Stomach (tissue), 8 donors: ENCODE measurements at regions not wholly inside any gene's neighbourhood (a gene's known extent, or its start where the extent isn't known, plus 50 kb on each side); places are given as distances from the start of the nearest gene placed in this dataset.

ENCODE experiments used
- DNase-seq, 2 donors: peaks; one replicate each; pipeline versions ENCODE4 v3.0.0 to v3.0.0-alpha.2; 2013 to 2019
- H3K27ac ChIP-seq, 5 donors: fragments of 200-600 bp in 4 of 5; sonication (generic) in 4 of 5; one replicate each; pipeline ENCODE4 v1.5.1; 2013 to 2019; ENCODE audit warnings: mild to moderate bottlenecking in 1 of 5, moderate library complexity in 1 of 5
- H3K27me3 ChIP-seq, 3 donors: fragments of 200-600 bp; sonication (generic); one replicate each; pipeline ENCODE4 v1.5.1; 2017 to 2019; ENCODE audit warnings: mixed run types in 1 of 3
- H3K36me3 ChIP-seq, 4 donors: fragments of 200-600 bp; sonication (generic); 1 replicate in 3 of 4; 2 replicates in 1 of 4; pipeline ENCODE4 v1.5.1; 2016 to 2019
- H3K4me1 ChIP-seq, 4 donors: fragments of 200-600 bp; sonication (generic); one replicate each; pipeline ENCODE4 v1.5.1; 2016 to 2019
- H3K4me3 ChIP-seq, 4 donors: fragments of 200-600 bp; sonication (generic) in 3 of 4; one replicate each; pipeline ENCODE4 v1.5.1; 2016 to 2019; ENCODE audit warnings: mild to moderate bottlenecking in 1 of 4
- H3K9me3 ChIP-seq, 4 donors: fragments of 200-600 bp; sonication (generic); one replicate each; pipeline ENCODE4 v1.5.1; 2016 to 2019
- CTCF ChIP-seq, 7 experiments: fragments of 450-650 bp in 4 of 7; fragments of 200-600 bp in 3 of 7; sonication (generic) in 3 of 7; IDR thresholded peaks; one replicate each; pipeline ENCODE4 v1.5.1; 2016 to 2019; ENCODE audit warnings: antibody characterized with exemption in 7 of 7, control low read depth in 2 of 7, mild to moderate bottlenecking in 1 of 7
- EP300 ChIP-seq: sonication (generic); formaldehyde crosslinking; IDR thresholded peaks from one replicate; pipeline ENCODE4 v1.6.1; 2017; ENCODE audit warnings: antibody characterized with exemption
- POLR2A ChIP-seq, 4 donors: fragments of 450-650 bp; IDR thresholded peaks; one replicate each; pipeline ENCODE4 v1.6.1; 2016; ENCODE audit warnings: antibody characterized with exemption in 4 of 4, control low read depth in 2 of 4, mild to moderate bottlenecking in 1 of 4, moderate library complexity in 1 of 4
- POLR2AphosphoS5 ChIP-seq, 3 donors: sonication (generic); formaldehyde crosslinking; IDR thresholded peaks; one replicate each; pipeline ENCODE4 v1.6.1; 2016; ENCODE audit warnings: antibody characterized with exemption in 3 of 3
- WGBS, 5 donors: extraction: QIAGEN DNeasy Blood & Tissue Kit in 3 of 5; methylation state at CpG; one replicate each; pipeline versions ENCODE4 v1.1.5 to v1.1.7; 2013 to 2018; 5-methylcytosine and 5-hydroxymethylcytosine counted together
- intact Hi-C: fragments of 100-400 bp; cut with DNase I; formaldehyde crosslinking; loops from one replicate; pipeline ENCODE4 v1.15.1; 2023; ENCODE audit warnings: low total_unique reads
- donor health status: healthy with polysubstance abuse.
- donor health status: Bipolar disorder and iron deficiency.
- donor health status: healthy.

- Histone ChIP-seq H3K4me3 (no peak overlapping the region), H3K27ac (no peak overlapping the region), H3K4me1 (no peaks in the 10 kb centered on the region), H3K36me3 (no peaks in the 10 kb centered on the region), H3K27me3 (no peaks in the 10 kb centered on the region), H3K9me3 (no peaks in the 10 kb centered on the region)
- TF ChIP-seq POLR2A (IDR thresholded peaks at IDR 0.05) (no peak), CTCF (IDR thresholded peaks at IDR 0.05) (no peak), EP300 (no peak), POLR2AphosphoS5 (IDR thresholded peaks at IDR 0.05) (no peak)
- DNase-seq, result no peak
- intact Hi-C loops, result no loop called here
Measured at GRCh38 chr5:129342796-129343195, 117.3 kb upstream of the ADAMTS19 start.

- Histone ChIP-seq H3K27ac (no peak overlapping the region), H3K27me3 (no peaks in the 10 kb centered on the region), H3K4me3 (no peak overlapping the region), H3K4me1 (no peaks in the 10 kb centered on the region), H3K36me3 (no peaks in the 10 kb centered on the region), H3K9me3 (peaks cover 0 to 11% (median 3%) of the 10 kb centered on the region in 4 donors)
- DNase-seq, result no peak
- intact Hi-C loops, result no loop called here
- WGBS, 5 donors, result 7 to 23% (median 18%) methylated on average over 4 of the region's 4 CpGs
- TF ChIP-seq CTCF (IDR thresholded peaks at IDR 0.05) (no peak), EP300 (no peak), POLR2AphosphoS5 (IDR thresholded peaks at IDR 0.05) (no peak), POLR2A (IDR thresholded peaks at IDR 0.05) (no peak)
Measured at GRCh38 chr5:129345213-129345924, 114.7 kb upstream of the ADAMTS19 start.

- TF ChIP-seq EP300, result no peak
- no peak for TF ChIP-seq POLR2AphosphoS5 (IDR thresholded peaks at IDR 0.05)
- TF ChIP-seq CTCF (IDR thresholded peaks at IDR 0.05), result no peak
- no peak for TF ChIP-seq POLR2A (IDR thresholded peaks at IDR 0.05)
- H3K4me3 ChIP-seq, result no peak overlapping the region
- 44 to 89% (median 63%) methylated on average over 2 of the region's 2 CpGs for WGBS, 5 donors
- no peaks in the 10 kb centered on the region for H3K4me1 ChIP-seq
- intact Hi-C loops, result no loop called here
- peaks cover 0 to 4% (median 0%) of the 10 kb centered on the region in 4 donors for H3K9me3 ChIP-seq
- H3K36me3 ChIP-seq, result no peaks in the 10 kb centered on the region
- no peak overlapping the region for H3K27ac ChIP-seq
- DNase-seq, result no peak
- no peaks in the 10 kb centered on the region for H3K27me3 ChIP-seq
Measured at GRCh38 chr5:129356846-129357245, 103.3 kb upstream of the ADAMTS19 start.

GRCh38 chr5:129358069-129358468, 102.0 kb upstream of the ADAMTS19 start:
- Histone ChIP-seq H3K4me3 (no peak overlapping the region), H3K27ac (no peak overlapping the region), H3K9me3 (peaks cover 0 to under 1% (median 0%) of the 10 kb centered on the region in 4 donors), H3K4me1 (no peaks in the 10 kb centered on the region), H3K27me3 (no peaks in the 10 kb centered on the region), H3K36me3 (no peaks in the 10 kb centered on the region)
- no peak for DNase-seq
- no peak for TF ChIP-seq POLR2AphosphoS5 (IDR thresholded peaks at IDR 0.05)
- no peak for TF ChIP-seq CTCF (IDR thresholded peaks at IDR 0.05)
- TF ChIP-seq EP300, result no peak
- no peak for TF ChIP-seq POLR2A (IDR thresholded peaks at IDR 0.05)
- intact Hi-C loops, result no loop called here
- 77 to 97% (median 81%) methylated on average over 3 of the region's 3 CpGs for whole genome bisulfite sequencing, 5 donors
